ENCODE measurements at regions not wholly inside any gene's neighbourhood (a gene's known extent, or its start where the extent isn't known, plus 50 kb on each side); places are given as distances from the start of the nearest gene placed in this dataset.

GRCh38 chr4:14752341-14753046 is 249.8 kb upstream of the CPEB2 start:
- CTCF ChIA-PET = no interaction called here

DNA sequence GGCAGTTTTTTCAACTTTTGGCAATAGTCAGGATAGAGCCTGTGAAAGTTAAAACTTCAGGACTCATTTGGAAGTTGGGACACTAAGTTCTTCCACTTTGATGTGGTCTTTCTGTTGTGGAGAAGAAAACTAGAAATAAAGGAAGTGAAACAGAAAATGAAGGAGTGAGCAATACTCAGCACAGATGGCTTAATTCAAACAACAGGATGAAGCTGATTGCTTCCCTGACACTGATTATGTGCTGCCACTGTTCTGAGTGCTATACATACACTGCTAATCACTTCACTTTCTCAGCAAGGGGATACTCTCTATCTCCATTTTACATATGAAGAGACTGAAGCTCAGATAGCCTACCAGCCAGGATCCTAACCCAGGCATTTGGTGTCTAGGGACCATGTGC is 235.1 kb upstream of the CPEB2 start:
- POLR2A ChIA-PET = no interaction called here
- Histone ChIP-seq H3K9me3 (ENCODE audit: control insufficient read depth, insufficient read depth, low read length) (no peaks in the 10 kb centered on the region), H3K4me3 (ENCODE audit: low read depth, low read length) (no peak overlapping the region), H3K27me3 (ENCODE audit: control insufficient read depth, insufficient read depth, low read length) (no peaks in the 10 kb centered on the region), H3K27ac (ENCODE audit: low read depth, low read length) (no peak overlapping the region)
- no peak for DNase-seq (ENCODE audit: low read depth, low spot score)
- no peak for TF ChIP-seq CTCF (IDR thresholded peaks at IDR 0.05; ENCODE audit: low read depth, low read length)
- CTCF ChIA-PET = no interaction called here

More at GRCh38 chr4:14752341-14753046, 249.8 kb upstream of the CPEB2 start:
- Histone ChIP-seq H3K27me3 (ENCODE audit: control insufficient read depth, insufficient read depth, low read length) (no peaks in the 10 kb centered on the region), H3K27ac (ENCODE audit: low read depth, low read length) (no peak overlapping the region), H3K4me3 (ENCODE audit: low read depth, low read length) (no peak overlapping the region), H3K9me3 (ENCODE audit: control insufficient read depth, insufficient read depth, low read length) (peaks cover 10% of the 10 kb centered on the region; the same call in 1 of the 2 replicates)
- no peak for TF ChIP-seq CTCF (IDR thresholded peaks at IDR 0.05; ENCODE audit: low read depth, low read length)
- POLR2A ChIA-PET = no interaction called here
- DNase-seq (ENCODE audit: low read depth, low spot score) = no peak

- Histone ChIP-seq H3K27me3 (ENCODE audit: control insufficient read depth, insufficient read depth, low read length) (no peaks in the 10 kb centered on the region), H3K9me3 (ENCODE audit: control insufficient read depth, insufficient read depth, low read length) (no peaks in the 10 kb centered on the region), H3K4me3 (ENCODE audit: low read depth, low read length) (no peak overlapping the region), H3K27ac (ENCODE audit: low read depth, low read length) (no peak overlapping the region)
- POLR2A ChIA-PET = no interaction called here
- no peak for DNase-seq (ENCODE audit: low read depth, low spot score)
- CTCF ChIA-PET = no interaction called here
- TF ChIP-seq CTCF (IDR thresholded peaks at IDR 0.05; ENCODE audit: low read depth, low read length) = no peak
Measured at GRCh38 chr4:14768449-14768848, 233.8 kb upstream of the CPEB2 start.

DNA sequence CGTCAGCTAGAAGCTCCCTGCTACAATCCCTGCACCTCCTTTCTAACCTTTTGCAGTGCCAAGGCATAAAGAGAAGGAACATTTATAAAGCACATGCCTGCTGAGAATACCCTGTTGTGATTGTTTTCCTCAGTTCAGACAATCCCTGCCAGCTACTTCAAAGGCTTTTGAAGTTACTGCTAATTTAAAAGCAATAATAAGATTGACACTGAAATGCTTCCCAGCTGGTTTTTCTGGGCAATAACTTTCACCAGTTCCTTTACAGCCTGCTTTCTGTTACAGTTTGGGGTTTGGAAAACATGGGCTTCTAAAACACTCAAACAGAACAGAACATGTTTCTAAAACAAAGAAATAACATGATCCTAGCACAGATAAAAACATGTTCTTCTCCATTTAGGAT is 232.3 kb upstream of the CPEB2 start:
- POLR2A ChIA-PET = no interaction called here
- Histone ChIP-seq H3K4me3 (ENCODE audit: low read depth, low read length) (no peak overlapping the region), H3K27me3 (ENCODE audit: control insufficient read depth, insufficient read depth, low read length) (no peaks in the 10 kb centered on the region), H3K9me3 (ENCODE audit: control insufficient read depth, insufficient read depth, low read length) (no peaks in the 10 kb centered on the region), H3K27ac (ENCODE audit: low read depth, low read length) (no peak overlapping the region)
- no peak for TF ChIP-seq CTCF (IDR thresholded peaks at IDR 0.05; ENCODE audit: low read depth, low read length)
- CTCF ChIA-PET = no interaction called here
- DNase-seq (ENCODE audit: low read depth, low spot score) = no peak

GRCh38 chr4:14771094-14771493 is 231.2 kb upstream of the CPEB2 start:
- POLR2A ChIA-PET = no interaction called here
- no peak for TF ChIP-seq CTCF (IDR thresholded peaks at IDR 0.05; ENCODE audit: low read depth, low read length)
- no peak for DNase-seq (ENCODE audit: low read depth, low spot score)
- Histone ChIP-seq H3K27me3 (ENCODE audit: control insufficient read depth, insufficient read depth, low read length) (no peaks in the 10 kb centered on the region), H3K27ac (ENCODE audit: low read depth, low read length) (no peak overlapping the region), H3K9me3 (ENCODE audit: control insufficient read depth, insufficient read depth, low read length) (no peaks in the 10 kb centered on the region), H3K4me3 (ENCODE audit: low read depth, low read length) (no peak overlapping the region)
- CTCF ChIA-PET = no interaction called here
